ENCODE measurements at regions not wholly inside any gene's neighbourhood (a gene's known extent, or its start where the extent isn't known, plus 50 kb on each side); places are given as distances from the start of the nearest gene placed in this dataset.

DNA sequence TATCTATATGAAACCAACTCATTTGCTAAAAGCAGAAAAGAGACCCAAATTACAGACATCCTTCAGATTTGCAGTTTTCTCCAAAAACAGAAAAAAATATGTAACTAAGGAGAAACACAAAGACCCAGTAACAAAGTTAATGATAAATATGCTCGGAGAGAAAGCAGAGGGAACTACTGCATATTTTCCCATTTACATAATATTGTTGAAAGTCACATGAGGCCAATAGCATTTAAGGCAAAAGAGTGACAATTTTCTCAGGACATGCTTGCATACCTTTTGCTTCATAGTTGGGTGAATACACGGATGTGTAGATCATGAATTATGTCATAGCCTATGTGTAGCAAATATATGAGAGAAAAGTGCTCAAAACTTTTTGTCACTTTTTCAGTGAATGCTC is 310.3 kb downstream of the EFNB2 start:
- TF ChIP-seq, protein P1, sequence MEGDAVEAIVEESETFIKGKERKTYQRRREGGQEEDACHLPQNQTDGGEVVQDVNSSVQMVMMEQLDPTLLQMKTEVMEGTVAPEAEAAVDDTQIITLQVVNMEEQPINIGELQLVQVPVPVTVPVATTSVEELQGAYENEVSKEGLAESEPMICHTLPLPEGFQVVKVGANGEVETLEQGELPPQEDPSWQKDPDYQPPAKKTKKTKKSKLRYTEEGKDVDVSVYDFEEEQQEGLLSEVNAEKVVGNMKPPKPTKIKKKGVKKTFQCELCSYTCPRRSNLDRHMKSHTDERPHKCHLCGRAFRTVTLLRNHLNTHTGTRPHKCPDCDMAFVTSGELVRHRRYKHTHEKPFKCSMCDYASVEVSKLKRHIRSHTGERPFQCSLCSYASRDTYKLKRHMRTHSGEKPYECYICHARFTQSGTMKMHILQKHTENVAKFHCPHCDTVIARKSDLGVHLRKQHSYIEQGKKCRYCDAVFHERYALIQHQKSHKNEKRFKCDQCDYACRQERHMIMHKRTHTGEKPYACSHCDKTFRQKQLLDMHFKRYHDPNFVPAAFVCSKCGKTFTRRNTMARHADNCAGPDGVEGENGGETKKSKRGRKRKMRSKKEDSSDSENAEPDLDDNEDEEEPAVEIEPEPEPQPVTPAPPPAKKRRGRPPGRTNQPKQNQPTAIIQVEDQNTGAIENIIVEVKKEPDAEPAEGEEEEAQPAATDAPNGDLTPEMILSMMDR (conservative IDR thresholded peaks at IDR 0.05; ENCODE audit: low read depth in 2 of 2) = no peak
- TF ChIP-seq, protein P2, sequence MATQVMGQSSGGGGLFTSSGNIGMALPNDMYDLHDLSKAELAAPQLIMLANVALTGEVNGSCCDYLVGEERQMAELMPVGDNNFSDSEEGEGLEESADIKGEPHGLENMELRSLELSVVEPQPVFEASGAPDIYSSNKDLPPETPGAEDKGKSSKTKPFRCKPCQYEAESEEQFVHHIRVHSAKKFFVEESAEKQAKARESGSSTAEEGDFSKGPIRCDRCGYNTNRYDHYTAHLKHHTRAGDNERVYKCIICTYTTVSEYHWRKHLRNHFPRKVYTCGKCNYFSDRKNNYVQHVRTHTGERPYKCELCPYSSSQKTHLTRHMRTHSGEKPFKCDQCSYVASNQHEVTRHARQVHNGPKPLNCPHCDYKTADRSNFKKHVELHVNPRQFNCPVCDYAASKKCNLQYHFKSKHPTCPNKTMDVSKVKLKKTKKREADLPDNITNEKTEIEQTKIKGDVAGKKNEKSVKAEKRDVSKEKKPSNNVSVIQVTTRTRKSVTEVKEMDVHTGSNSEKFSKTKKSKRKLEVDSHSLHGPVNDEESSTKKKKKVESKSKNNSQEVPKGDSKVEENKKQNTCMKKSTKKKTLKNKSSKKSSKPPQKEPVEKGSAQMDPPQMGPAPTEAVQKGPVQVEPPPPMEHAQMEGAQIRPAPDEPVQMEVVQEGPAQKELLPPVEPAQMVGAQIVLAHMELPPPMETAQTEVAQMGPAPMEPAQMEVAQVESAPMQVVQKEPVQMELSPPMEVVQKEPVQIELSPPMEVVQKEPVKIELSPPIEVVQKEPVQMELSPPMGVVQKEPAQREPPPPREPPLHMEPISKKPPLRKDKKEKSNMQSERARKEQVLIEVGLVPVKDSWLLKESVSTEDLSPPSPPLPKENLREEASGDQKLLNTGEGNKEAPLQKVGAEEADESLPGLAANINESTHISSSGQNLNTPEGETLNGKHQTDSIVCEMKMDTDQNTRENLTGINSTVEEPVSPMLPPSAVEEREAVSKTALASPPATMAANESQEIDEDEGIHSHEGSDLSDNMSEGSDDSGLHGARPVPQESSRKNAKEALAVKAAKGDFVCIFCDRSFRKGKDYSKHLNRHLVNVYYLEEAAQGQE (IDR thresholded peaks at IDR 0.05; ENCODE audit: unreplicated experiment) = no peak
- no peak for TF ChIP-seq EZH2 (IDR thresholded peaks at IDR 0.05; ENCODE audit: low read depth, unreplicated experiment)
- no peak for TF ChIP-seq POLR2AphosphoS5 (IDR thresholded peaks at IDR 0.05; ENCODE audit: low read depth)
- no peak for TF ChIP-seq EZH2phosphoT487 (IDR thresholded peaks at IDR 0.05; ENCODE audit: unreplicated experiment)
- TF ChIP-seq CREB1 (CRISPR knock-in tag; IDR thresholded peaks at IDR 0.05; ENCODE audit: low read depth) = no peak
- no peak for TF ChIP-seq ZNF331 (CRISPR knock-in tag; IDR thresholded peaks at IDR 0.05; ENCODE audit: low read depth)
- TF ChIP-seq, protein P3, sequence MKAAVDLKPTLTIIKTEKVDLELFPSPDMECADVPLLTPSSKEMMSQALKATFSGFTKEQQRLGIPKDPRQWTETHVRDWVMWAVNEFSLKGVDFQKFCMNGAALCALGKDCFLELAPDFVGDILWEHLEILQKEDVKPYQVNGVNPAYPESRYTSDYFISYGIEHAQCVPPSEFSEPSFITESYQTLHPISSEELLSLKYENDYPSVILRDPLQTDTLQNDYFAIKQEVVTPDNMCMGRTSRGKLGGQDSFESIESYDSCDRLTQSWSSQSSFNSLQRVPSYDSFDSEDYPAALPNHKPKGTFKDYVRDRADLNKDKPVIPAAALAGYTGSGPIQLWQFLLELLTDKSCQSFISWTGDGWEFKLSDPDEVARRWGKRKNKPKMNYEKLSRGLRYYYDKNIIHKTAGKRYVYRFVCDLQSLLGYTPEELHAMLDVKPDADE (IDR thresholded peaks at IDR 0.05) = no peak
- no peak for TF ChIP-seq NANOG (IDR thresholded peaks at IDR 0.05; ENCODE audit: borderline replicate concordance)

Measured in GM23338 (cell line).